Hematopoietic multipotent progenitor cell treated with erythropoietin and hydrocortisone succinate and interleukin-3 and kit ligand, for 15 days (in vitro differentiated cells): ENCODE measurements at regions not wholly inside any gene's neighbourhood (a gene's known extent, or its start where the extent isn't known, plus 50 kb on each side); places are given as distances from the start of the nearest gene placed in this dataset.

ENCODE experiments used
- DNase-seq: peaks from one replicate; pipeline ENCODE4 v3.0.0-alpha.2; 2015; ENCODE audit warnings: low spot score

- DNase-seq: no peak
These were observed 50.4 kb upstream of the NEO1 start for GRCh38 chr15:73001840-73002239.

DNA sequence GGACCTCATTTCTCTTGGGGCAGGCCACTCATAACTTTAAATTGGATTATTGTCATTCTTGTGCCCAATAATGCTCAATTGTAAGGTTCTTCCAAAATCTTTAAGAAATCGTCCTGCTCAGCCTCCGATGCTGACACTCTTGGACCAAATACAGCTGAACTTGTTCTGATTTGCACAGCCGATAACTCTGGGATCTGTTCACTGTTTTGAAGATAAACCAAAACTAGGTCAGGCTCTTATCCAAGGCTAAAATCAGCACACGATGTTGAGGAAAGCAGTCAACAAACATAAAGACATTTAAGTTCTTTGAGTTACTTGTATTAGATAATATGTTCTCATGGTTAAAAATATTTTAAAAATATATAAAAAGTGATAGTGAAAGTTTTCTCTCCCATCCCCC lies 52.0 kb upstream of the NEO1 start:
- DNase-seq: no peak

GRCh38 chr15:72999586-72999985 lies 52.7 kb upstream of the NEO1 start:
- DNase-seq: no peak

GRCh38 chr15:72998681-72999466 lies 53.4 kb upstream of the NEO1 start:
- no peak for DNase-seq

GRCh38 chr15:72998226-72998625 lies 54.0 kb upstream of the NEO1 start:
- DNase-seq: no peak

DNA sequence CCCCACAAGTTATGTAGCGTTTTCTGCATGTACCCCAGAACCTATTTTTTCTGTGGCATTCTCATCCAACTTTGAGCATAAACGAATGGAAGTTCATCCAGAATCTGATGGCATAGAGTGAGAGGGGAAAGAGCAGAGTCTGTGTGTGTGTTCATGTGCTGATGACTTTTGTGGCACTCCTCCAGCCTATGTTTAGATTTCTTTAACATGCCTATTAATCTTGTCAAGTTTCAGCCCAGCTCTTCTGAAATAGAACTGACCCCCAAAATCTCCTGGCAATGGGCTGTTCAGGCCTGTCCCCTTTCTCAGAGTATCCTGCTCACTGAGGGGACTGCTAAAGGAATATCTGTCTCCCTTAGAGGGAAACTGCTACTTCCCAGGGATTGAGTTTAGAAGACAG lies 56.4 kb upstream of the NEO1 start:
- no peak for DNase-seq

- no peak for DNase-seq
These were observed 57.6 kb upstream of the NEO1 start for GRCh38 chr15:72994534-72995177.

GRCh38 chr15:72992841-72993252 lies 59.4 kb upstream of the NEO1 start:
- DNase-seq: no peak

DNA sequence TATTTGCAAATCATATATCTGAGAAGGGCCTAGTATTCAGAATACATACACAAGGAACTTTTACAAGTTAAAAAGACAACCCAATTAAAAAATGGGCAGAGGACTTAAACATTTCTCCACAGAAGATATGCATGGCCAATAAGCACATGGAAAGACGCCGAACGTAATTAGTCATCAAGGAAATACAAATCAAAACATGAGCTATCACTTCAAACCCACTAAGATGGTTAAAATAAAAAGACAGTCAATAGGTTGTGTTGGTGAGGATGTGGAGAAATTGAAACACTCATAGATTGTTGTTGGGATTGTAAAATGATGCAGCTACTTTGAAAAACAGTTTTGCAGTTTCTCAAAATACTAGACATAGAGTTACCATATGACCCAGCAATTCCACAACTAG lies 61.2 kb upstream of the NEO1 start:
- no peak for DNase-seq

- no peak for DNase-seq
These were observed 68.3 kb upstream of the NEO1 start for GRCh38 chr15:72983801-72984545.

- DNase-seq: no peak
These were observed 69.5 kb upstream of the NEO1 start for GRCh38 chr15:72982714-72983113.

DNA sequence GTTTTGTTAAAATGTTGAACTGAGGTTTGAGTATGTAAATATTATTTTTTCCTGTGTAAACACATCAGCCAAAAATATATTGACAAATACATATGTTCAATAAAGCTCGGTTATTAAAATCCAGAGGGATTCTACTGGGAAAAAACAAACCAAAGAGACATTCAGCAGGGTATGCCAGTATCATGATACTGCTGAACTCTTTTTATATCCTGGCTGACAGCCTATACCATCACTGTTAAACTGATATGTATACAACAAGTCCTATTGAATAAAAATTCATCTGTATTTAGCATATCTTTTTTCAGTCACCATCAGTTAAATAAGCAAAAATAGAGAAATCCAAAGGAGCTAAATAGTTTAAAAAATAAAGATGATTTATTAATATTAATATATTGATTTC lies 71.6 kb upstream of the NEO1 start:
- DNase-seq: no peak

- no peak for DNase-seq
These were observed 72.5 kb upstream of the NEO1 start for GRCh38 chr15:72979791-72980190.

GRCh38 chr15:72979308-72979707 lies 73.0 kb upstream of the NEO1 start:
- no peak for DNase-seq

DNA sequence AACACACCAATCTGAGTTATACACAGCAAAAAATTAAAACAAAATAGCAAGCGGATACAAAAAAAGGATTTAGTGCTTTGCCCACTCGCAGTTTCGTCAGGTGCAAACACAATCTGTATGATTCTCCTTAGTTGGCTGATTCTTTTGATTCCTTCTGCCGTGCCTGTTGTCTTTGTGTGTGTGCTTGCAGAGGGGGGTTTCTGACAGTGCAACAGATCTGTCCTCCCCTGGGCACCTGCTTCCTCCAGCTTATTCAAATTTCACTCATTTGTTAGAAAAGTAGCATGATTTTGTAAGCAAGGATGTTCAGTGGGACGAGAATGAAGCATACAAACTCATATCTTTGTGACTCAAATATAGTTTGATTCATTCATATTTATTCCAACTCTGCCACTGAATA lies 74.0 kb upstream of the NEO1 start:
- DNase-seq: no peak

- no peak for DNase-seq
These were observed 79.9 kb upstream of the NEO1 start for GRCh38 chr15:72972362-72972761.

GRCh38 chr15:72971766-72972165 lies 80.5 kb upstream of the NEO1 start:
- no peak for DNase-seq

DNA sequence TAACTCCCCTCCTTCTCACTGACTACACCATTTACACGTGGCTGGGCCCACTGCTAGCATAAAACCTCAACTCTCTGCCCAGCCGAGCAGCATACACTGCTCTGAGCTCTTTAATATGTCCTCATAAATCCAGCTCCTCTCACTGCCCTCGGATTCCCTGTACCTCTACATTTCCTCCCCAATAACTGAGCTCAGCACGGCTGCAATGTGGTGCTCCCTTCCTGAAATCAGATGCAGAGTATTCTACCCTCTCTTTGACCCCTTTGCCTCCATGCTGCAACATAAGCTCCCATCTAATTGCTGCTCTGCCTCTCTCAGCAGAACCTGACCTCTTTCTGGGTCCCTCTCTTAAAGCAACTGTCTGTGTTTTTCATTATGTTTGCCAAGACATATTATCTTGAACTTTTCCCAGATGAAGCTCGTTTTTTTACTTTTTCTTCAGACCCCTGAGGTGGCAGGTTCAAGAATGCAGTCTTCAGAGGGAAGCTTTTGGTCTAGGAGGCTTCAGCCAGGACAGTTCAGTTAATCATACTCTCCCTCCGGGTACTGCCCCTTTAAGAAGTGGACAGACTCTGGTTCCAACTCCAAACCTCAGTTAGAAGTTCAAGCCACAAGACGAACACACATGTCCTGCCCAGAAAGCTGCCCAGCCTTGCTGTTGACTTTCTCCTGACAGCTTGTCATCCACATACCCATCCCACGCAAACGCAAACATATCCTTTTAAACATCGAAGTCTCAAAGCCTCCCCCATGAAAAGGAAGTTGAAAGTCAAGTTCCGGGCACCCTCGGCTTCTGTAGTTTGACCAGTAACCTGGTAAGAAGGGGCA lies 81.1 kb upstream of the NEO1 start:
- DNase-seq: no peak

DNA sequence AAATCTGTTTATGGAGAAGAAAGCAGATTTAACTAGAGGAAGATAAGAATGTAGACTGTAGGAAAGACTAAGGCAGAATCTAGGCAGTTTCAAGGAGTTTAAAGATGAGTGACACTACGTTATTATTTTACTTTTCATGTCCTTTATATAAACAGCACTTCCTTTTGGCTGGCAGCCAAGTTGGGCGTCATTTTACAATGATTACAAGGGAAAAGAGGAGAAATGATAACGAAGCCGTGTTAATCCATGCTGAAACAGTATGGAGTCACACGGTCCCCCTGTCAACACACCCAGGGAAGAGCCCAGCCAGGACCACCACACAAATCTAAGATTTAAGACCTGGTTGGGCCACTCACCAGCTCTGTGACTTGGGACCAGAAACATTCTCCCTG lies 83.7 kb upstream of the NEO1 start:
- DNase-seq: peak; percentile 7

DNA sequence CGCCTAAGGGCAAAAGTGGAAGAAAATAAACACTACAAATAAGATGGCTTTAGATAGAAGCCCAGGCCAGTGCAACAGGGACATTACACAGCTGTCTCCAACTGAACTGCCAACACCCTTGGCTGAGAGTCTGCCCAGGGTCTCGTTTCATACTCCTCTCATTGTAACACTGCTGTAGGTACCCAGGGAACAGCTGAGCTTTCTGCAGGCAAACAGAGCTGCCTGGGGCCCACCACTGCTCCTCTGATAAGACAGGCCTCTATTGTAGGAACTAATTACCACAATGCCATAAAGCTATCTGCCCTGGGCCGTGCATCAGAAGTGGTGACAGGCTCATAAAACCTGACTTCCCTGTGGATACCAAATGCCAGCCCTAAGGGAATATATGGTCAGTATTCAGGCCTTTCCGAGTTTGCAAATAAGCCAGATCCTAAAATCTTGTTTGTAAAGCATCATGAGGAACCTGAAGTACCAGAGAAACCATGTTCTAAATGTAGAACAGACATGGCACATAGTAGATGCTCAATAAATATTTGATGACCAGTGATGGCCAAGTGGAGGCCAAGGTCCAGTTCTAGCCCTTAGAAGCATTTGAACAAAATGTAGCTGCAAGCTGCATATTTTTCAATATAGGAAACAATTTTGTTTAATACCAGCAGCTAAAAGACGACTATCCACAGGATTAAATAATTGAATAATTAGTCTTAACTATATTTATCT lies 84.3 kb upstream of the NEO1 start:
- DNase-seq: no peak

GRCh38 chr15:72967397-72967796 lies 84.9 kb upstream of the NEO1 start:
- no peak for DNase-seq

DNA sequence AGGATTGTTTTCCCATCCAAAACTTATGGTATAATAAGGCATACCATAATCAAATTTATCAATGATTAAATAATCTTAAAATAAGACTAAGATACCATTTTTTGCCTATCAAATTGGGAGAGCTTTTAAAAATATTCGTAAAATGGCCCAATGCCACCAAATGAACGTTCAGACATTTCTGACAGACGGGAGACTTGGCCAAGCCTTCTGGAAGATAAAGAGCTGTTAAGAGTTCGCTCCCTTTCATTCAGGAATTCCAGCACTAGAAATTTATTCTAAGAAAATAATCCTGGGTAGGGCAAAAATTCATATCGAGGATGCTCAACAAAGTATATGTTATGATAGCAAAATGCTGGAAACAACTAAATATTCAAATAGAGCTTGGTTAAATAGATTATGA lies 85.6 kb upstream of the NEO1 start:
- DNase-seq: no peak
